Prostate gland (tissue), 2 donors: ENCODE measurements at regions not wholly inside any gene's neighbourhood (a gene's known extent, or its start where the extent isn't known, plus 50 kb on each side); places are given as distances from the start of the nearest gene placed in this dataset. TPM values are rescaled to one million over a fixed set of nuclear protein-coding genes. Genes with fewer than 3 reads are reported as not detected.

ENCODE experiments used
- microRNA-seq: library from miRNA; unstranded; fragments of <30 nt; microRNA quantifications from one replicate; pipeline ENCODE4, GENCODE V29; 2016
- small RNA-seq, 2 donors: library from RNA; depleted of rRNA; stranded (forward); fragments of <200 nt; gene quantifications; one replicate each; pipeline ENCODE3, GENCODE V24; 2016

Small RNA genes lying in the stretch of these regions (microRNA-seq; reads per million reads assigned to microRNA genes)
- gene MIR6078: not detected

Small RNA genes lying in the stretch of these regions (small RNA-seq; reads per million reads assigned to genes)
- gene MIR6078 (0 reads per million in 2 donors), gene RNU6-163P (0 reads per million in 2 donors)
